ENCODE measurements at regions not wholly inside any gene's neighbourhood (a gene's known extent, or its start where the extent isn't known, plus 50 kb on each side); places are given as distances from the start of the nearest gene placed in this dataset.

DNA sequence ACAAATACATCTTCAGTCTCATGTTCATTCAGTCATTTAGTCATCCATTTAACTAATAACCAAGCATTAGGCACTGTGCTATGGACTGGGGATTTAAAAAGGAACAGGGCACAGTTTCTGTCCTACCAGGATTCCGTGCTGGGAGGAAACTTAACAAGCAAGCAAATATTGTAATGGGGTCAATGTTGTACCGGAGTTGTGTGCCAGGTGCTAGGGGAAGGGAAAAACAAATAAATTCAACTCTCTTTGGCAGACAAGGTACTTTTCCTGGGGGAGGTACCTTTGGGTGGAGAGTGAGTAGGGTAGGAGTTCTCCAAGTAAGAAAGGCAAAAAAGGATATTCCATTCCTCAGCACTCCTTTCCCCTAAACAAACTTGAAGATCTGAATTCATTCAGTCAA, 90.3 kb downstream of the OLIG3 start:
- TF ChIP-seq, protein P1, sequence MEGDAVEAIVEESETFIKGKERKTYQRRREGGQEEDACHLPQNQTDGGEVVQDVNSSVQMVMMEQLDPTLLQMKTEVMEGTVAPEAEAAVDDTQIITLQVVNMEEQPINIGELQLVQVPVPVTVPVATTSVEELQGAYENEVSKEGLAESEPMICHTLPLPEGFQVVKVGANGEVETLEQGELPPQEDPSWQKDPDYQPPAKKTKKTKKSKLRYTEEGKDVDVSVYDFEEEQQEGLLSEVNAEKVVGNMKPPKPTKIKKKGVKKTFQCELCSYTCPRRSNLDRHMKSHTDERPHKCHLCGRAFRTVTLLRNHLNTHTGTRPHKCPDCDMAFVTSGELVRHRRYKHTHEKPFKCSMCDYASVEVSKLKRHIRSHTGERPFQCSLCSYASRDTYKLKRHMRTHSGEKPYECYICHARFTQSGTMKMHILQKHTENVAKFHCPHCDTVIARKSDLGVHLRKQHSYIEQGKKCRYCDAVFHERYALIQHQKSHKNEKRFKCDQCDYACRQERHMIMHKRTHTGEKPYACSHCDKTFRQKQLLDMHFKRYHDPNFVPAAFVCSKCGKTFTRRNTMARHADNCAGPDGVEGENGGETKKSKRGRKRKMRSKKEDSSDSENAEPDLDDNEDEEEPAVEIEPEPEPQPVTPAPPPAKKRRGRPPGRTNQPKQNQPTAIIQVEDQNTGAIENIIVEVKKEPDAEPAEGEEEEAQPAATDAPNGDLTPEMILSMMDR (IDR thresholded peaks at IDR 0.05) = no peak
- Histone ChIP-seq H3K9me3 (no peaks in the 10 kb centered on the region), H3K27me3 (ENCODE audit: insufficient read depth in 3 of 3, low read length in 2 of 3) (no peaks in the 10 kb centered on the region), H3K4me1 (no peaks in the 10 kb centered on the region), H3K36me3 (ENCODE audit: insufficient read depth in 1 of 2, low read depth in 1 of 2) (no peaks in the 10 kb centered on the region), H3K27ac (no peak overlapping the region), H3K4me3 (no peak overlapping the region)
- WGBS, 3 donors = 70 to 79% (median 74%) methylated on average over 2 of the region's 2 CpGs
- DNase-seq (no peak), ATAC-seq (no peak)
- intact Hi-C loops (cut with DNase I) = no loop called here

DNA sequence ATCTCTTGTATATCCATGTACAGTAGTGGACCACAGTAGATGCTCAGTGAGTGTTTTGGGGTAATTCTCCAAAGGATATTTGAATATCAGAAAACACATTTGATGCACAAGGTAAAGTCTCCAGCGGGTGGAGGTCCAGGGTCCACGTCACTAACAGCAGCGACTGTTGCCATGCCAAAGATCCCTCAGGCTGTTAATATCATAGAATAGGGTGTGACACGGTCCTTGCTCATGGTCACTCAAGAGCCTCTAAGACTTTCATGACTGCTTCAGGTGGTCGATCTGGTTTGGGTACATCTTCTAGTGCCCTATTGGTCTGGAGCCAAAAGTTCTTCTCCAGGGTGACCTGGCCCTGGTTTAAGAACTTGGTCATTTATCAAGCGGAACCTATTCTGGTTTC, 90.8 kb downstream of the OLIG3 start:
- intact Hi-C loops (cut with DNase I) = no loop called here
- no peaks in the 10 kb centered on the region for H3K9me3 ChIP-seq
- H3K4me1 ChIP-seq = no peaks in the 10 kb centered on the region
- H3K27me3 ChIP-seq (ENCODE audit: insufficient read depth in 3 of 3, low read length in 2 of 3) = no peaks in the 10 kb centered on the region
- TF ChIP-seq, protein P1 (IDR thresholded peaks at IDR 0.05) = no peak
- H3K27ac ChIP-seq = no peak overlapping the region
- no peak overlapping the region for H3K4me3 ChIP-seq
- no peak for ATAC-seq
- 90 to 91% (median 90%) methylated on average over 6 of the region's 6 CpGs for WGBS, 3 donors
- DNase-seq = no peak
- H3K36me3 ChIP-seq (ENCODE audit: insufficient read depth in 1 of 2, low read depth in 1 of 2) = no peaks in the 10 kb centered on the region

DNA sequence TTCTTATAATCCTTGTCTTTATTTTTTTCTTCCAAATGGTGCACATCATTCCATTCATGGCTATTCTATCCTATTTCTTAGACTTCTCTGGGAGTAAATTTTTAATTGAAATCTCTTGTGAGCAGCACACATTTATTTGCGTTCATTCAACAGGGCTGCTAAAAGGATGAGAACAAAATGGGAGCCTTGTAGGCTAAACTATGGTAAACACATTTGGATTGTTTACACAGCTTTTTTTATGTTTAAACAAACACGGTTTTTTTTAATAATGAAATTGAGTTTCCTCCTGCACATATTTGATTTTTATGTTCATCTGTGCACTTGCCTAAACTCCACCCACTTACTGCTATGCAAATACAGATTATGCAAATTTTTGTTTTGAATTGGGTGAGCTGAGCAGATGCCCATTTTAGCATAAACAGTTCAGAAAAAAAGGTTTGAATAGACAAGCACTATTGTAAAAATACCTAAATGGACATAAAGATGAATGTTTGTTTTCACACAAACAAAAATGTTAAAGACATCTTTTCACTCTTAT, 92.0 kb downstream of the OLIG3 start:
- TF ChIP-seq, protein P1 (IDR thresholded peaks at IDR 0.05) = no peak
- no peaks in the 10 kb centered on the region for H3K9me3 ChIP-seq
- WGBS, 3 donors = 71 to 83% (median 72%) methylated on average over 2 of the region's 2 CpGs
- ATAC-seq (no peak), DNase-seq (no peak)
- H3K27ac ChIP-seq = no peak overlapping the region
- no peaks in the 10 kb centered on the region for H3K36me3 ChIP-seq (ENCODE audit: insufficient read depth in 1 of 2, low read depth in 1 of 2)
- H3K4me1 ChIP-seq = no peaks in the 10 kb centered on the region
- intact Hi-C loops (cut with DNase I) = no loop called here
- H3K4me3 ChIP-seq = no peak overlapping the region
- no peaks in the 10 kb centered on the region for H3K27me3 ChIP-seq (ENCODE audit: insufficient read depth in 3 of 3, low read length in 2 of 3)

DNA sequence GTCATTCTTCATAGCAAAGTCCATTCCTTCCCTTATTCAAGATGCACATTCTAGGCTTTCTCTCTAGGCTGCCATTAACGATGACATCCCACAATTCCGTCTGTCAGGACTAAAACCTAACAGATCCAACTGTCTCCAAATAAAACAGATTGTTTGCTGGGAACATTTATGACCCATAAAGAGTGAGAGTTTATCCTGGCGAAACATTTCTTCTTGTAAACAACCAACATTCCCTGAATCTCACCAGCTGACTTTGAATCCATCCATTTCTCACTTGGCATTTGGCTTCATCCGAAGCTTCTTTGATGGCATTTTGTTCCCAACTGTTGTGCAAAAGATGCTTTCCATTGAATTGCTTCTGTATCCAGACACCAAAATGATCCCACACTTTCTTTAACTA, 93.1 kb downstream of the OLIG3 start:
- Histone ChIP-seq H3K36me3 (ENCODE audit: insufficient read depth in 1 of 2, low read depth in 1 of 2) (no peaks in the 10 kb centered on the region), H3K27me3 (ENCODE audit: insufficient read depth in 3 of 3, low read length in 2 of 3) (no peaks in the 10 kb centered on the region), H3K9me3 (no peaks in the 10 kb centered on the region), H3K4me1 (no peaks in the 10 kb centered on the region), H3K4me3 (no peak overlapping the region), H3K27ac (no peak overlapping the region)
- TF ChIP-seq, protein P1 (IDR thresholded peaks at IDR 0.05) = no peak
- intact Hi-C loops (cut with DNase I) = no loop called here
- DNase-seq (no peak), ATAC-seq (no peak)
- 63 to 74% (median 63%) methylated on average over 4 of the region's 4 CpGs for WGBS, 3 donors

DNA sequence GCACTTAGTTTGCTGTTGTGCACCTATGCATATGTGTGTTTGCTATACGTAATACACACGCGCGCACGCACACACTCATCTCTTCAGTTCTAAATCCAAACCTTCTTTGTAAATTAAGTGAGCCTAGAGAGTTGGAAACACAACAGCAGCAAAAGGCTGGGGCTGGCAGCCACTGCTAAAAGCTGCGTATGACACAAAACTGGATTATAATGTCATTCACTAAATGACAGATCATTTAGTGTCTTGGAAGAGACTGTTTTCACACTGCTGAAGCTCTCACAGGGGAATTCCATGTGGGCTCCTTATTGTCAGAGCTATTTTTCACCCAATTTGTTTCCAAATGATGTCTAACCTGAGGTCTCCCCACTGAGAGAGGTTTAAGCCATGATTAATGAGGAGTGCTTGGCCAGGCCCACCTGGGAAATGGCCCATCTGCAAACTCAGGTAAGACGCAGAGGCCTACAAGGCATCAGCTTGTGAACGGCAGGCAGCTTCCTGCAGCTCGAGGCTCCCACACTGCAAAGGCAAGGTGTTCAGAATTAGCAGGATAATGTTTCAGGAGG, 94.2 kb downstream of the OLIG3 start:
- intact Hi-C loops (cut with DNase I) = no loop called here
- WGBS, 3 donors = 64 to 74% (median 72%) methylated on average over 9 of the region's 9 CpGs
- H3K9me3 ChIP-seq = peaks cover 2% of the 10 kb centered on the region
- no peak overlapping the region for H3K4me3 ChIP-seq
- H3K27ac ChIP-seq = no peak overlapping the region
- DNase-seq (no peak), ATAC-seq (no peak)
- H3K36me3 ChIP-seq (ENCODE audit: insufficient read depth in 1 of 2, low read depth in 1 of 2) = no peaks in the 10 kb centered on the region
- TF ChIP-seq, protein P1 (IDR thresholded peaks at IDR 0.05) = no peak
- H3K4me1 ChIP-seq = no peaks in the 10 kb centered on the region
- no peaks in the 10 kb centered on the region for H3K27me3 ChIP-seq (ENCODE audit: insufficient read depth in 3 of 3, low read length in 2 of 3)
